HG02678 (cell line): ENCODE measurements at regions not wholly inside any gene's neighbourhood (a gene's known extent, or its start where the extent isn't known, plus 50 kb on each side); places are given as distances from the start of the nearest gene placed in this dataset.

ENCODE experiments used
- ATAC-seq: cut with Tn5 transposase; IDR thresholded peaks from one replicate; pipeline ENCODE4 v1.9.1; 2021; ENCODE audit warnings: mild to moderate bottlenecking, moderate library complexity; ENCODE audit not compliant: unreplicated experiment

DNA sequence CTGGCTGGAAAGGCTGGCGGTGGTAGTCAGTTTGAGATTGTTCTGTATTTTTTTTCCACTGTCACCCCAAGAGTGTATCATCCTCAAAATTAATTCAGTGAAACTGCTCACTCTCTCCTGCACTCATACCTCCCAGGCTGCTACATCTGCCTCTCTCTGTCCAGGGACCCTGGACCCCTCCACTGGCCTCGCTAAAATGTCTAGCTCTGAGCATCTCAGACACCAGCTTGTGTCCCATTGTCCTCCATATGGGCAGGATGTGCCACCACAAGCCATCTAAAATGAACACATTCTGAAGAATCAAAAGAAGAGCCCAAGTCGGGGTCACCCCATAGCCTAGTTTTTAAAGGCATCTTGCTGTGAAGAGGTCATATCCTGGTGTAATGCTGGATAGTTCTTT is 345.5 kb upstream of the TSHZ3 start:
- ATAC-seq, result no peak

DNA sequence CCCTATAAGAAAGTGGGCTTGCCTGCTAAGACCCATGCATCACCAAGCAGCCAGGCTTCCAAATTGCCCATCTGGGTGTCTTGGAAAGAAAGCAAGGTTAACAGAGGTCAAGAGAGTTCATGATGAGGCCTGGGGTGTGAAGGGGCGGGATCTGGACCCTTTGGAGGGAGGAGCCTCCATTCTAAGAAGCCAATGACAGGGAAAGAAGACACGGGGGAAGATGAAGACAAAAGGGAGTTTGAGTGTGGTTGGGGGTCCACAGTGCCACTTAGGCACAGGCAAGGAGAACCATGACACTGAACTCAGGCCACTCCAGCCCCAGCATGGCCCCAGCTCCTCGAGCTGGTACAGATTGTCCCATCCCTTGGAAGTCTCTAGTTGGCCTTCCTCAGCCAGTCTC is 350.2 kb upstream of the TSHZ3 start:
- no peak for ATAC-seq

DNA sequence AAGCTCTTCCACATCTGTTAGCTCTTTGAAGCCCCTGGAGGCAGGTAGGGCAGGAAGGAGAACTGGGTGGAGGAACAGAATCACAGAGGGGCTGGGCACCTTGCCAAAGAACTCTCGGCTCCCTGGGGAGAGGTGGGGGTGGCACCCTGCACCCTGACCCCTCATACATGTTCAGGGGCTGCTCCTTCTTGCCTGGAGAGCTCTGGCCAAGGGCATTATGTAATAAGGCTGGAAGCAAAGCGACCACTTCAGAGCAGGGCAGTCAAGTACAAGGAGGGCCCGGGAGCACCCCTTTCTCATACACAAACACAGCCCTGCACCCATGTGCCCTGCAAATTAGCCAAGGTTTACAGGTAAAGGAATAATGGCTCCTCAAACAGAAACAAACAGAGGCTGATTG is 351.9 kb upstream of the TSHZ3 start:
- ATAC-seq, result no peak

DNA sequence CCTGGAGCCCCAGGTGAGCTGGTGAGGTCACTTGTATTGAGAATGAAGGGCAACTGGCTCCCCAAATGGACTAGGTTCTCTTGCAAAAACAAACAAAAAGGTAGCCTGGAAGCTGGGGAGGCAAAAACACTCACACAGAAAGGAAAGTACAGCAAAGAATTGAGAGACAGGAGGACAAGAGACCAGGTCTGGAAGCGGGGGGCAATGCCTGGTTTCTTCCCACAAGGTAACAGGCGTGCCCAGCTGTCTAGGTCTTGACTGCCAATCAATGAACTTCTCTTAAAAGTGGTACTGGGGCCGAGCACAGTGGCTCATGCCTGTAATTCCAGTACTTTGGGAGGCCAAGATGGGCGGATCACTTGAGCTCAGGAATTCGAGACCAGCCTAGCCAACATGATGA is 356.4 kb upstream of the TSHZ3 start:
- ATAC-seq, result no peak

DNA sequence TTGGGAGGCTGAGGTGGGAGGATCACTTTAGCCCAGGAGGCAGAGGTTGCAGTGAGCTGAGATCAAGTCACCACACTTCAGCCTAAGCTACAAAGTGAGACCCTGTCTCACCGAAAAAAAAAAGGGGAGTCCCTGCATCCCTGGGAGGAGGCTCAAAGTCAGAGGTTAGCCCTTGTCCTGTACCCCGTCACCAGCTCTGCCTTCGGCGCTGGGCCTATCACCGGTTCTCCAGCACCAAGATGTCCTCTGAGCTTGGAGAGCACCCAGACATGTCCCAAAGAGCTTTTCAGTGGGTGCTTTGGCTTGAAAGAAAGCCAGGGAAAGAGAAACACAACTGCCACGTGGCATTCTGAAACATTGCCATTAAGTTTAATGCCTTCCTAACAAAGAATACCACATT is 356.9 kb upstream of the TSHZ3 start:
- no peak for ATAC-seq

DNA sequence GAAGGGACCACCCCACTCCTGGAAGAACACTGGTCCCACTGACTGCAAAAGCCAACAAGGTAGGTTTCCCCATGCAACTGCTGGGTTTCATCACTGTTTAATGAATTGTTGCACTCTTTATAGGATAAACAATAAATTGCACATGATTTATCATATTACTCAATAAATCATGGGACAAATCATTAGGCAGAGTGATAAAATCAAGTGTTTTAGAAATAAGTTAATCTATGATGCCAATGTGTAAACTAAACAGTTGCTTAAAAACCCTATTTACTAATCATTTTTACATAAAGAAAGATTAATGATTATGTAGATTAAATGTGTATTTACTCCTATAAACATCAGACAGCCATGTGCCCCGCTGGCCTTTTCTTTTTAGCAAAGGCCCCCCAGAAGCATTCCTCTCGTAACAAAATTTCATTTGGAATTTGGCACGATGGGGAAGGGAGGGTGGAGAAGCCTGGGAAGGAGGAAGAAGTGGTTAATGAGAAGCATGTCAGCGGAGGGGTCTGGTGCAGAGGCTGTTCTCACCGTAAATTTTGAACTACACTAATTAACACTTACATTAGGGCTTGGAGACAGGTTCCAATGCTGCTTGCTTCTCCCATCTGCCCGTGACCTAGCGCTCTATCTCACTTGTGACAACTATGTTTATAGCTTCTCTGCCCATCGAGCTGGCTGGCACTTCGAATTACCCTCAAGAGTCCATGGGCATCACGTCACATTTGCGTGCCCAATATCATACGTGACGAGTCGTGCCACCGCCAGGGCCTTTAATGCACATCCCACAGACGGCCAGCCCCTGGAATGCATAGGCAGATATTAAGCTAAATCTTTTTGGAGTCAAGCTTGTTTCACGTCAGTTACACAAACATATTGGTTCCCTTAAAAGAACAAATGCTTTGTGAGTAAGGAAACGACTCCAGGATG is 357.7 kb upstream of the TSHZ3 start:
- no peak for ATAC-seq

DNA sequence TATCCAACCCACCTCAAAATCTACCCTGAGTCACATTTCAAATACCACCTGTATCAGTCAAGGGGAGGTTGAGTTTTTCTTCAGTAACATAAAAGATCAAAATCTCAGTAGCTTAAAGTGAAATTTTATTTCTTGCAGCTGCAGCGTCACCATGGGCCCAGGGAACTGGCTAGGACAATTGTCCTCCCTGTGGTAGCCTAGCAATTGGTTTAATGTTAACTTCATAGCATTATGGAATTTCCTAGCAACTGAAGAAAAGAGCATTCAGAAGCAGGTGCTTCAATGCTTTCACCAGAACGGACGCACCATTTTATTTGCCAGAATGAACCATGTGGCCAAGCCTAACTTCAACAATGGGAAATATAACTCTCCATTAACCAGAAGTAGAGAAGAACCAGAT is 359.3 kb upstream of the TSHZ3 start:
- ATAC-seq, result no peak

DNA sequence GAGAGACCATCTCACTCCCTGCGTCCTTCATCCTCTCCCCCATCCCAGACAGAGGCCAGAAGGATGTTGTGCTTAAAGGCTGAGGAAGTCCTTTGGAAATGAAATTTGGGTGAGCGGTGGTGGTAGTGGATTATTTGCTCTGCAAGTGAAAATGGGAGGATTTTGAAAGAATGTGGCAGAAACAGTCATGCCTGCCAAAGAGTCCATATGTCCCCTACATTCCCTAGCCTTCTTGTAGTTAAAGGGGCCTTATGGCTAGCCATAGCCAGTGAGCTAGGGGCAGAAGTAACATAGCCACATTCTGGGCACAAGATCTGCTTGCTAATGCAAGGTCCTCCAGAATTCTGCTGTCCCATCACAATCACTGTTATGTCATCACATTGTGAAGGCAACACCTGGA is 360.2 kb upstream of the TSHZ3 start:
- ATAC-seq, result no peak

DNA sequence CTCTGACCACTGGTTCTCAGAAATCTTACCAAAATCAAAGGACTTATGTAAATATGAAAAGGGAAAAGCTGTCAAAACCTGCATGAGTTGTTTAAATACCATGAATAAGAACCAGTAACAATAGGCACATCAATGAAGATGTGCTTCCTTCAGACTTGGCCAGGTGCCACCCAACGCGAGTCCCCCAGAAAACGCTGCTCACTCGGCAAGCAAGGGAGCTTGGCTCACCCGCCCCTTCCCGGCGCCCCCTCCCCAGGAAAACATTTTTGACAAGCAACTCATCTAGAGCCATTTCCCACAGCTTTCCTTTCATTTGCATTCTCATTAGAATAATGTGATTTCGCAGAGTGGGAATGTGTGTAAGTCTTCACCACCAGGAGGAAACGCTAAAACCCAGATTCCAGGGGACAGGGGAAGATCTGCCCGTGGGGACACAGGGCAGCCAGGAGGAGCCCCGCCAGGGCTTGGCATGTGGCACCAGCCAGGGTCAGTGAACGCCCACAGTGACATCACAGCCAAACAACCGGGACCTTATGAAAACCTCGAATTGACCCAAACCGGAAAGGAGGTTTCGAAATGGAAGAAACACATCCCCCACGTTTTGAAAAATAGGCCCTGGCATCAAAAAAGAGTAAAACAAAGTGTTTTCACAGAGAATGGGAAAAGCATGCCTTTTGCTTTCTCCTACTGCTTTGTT is 366.2 kb upstream of the TSHZ3 start:
- no peak for ATAC-seq

DNA sequence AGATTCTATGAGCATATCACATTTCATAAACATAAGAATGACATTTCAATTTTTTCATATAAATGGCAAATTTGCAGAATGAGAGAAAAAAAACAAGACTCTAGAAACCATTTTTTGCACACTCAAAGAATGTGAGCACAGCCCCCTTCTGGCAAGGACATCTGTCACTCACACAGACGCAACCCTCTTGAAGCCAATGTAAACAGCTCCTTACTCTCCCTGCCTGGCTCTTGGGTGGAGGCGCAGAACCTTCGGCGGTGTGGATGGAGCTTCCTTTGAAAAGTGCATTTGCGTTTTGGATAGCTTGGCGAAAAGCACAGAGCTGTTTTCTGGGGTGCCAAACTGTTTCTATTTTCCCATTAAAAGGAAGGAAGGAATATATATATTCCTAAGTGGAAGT is 367.6 kb upstream of the TSHZ3 start:
- no peak for ATAC-seq

DNA sequence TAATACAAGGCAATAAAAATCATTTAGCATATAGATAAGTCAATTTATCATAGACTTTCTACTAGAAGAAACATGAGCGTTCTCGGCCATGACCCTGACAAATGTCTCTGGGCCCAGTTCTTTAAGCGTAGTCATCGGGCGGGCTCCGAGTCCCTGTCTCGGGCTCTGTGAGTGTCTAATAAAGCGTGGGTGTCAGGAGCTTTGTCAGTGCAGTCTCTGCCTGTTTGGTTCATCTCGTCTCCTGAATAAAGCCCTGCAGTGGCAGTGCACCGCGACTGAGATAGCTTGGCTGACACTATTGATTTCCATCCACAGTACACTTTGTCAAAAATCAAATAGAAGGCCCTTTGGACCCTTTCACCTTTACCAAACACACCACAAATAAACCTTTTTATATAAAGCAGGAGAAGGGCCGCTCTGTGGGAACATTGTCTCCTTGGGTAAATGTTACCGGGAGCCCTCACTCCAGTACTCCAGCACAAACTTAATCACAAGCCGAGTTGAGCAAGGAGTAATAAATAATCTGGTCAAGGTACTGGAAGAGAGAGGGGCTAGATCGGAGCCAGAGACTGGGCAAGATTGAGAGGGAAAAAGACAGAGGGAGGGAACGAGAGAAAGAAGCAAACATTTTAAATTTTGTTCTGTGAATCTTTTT is 368.2 kb upstream of the TSHZ3 start:
- no peak for ATAC-seq

DNA sequence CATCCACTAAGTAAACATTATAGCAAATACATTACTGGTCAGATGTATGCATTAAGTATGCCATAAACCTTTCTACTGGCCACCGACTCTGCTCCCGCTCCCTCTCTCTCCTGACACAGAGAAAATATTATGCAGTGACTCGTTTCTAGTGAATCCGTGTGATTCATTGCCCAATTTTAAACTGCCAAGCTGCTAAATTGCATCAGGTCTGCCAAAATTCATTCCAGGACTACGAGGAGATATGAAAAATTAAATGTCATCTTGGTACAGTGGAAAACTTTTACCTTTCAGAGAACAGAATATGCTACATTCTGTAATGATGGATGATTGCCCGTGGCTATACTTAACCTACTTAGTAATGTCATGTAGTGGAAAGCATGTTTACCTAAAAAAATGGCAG is 368.8 kb upstream of the TSHZ3 start:
- no peak for ATAC-seq

DNA sequence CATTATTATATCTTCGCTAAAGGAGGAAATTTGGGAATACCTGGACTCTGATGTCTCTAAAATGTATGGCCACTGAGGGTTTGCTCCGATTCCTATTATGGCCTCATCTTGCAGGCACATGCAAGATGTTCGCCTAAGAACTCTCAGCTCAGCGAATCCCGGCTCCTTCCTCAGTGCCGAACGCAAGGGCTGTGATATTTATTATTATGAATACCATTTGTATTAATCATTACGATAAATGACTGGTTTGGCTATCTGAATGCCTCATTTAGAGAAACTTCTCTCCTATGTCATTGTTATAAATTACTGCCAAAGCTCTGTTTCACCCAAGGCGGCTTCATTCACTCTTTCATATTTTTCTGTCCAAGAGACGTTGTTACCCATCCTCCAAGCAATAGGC is 369.7 kb upstream of the TSHZ3 start:
- ATAC-seq, result no peak

DNA sequence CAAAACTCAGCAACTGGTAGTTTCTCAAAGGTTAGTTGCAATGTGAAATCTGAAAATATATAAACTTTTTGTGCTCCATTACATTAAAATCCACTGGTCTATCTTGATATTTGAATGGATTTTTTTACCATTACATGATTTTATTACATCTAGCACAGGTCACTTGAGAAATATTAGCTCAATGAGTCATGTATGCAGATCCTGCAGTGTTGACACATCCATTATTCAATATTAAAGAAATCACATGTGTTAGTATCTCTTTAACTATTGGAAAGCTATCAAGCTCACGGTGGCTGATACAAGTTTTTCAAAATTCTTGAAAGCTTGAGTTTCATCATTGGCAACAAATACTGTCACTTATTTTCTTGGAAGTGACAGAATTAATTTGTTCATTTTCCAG is 373.9 kb upstream of the TSHZ3 start:
- no peak for ATAC-seq

DNA sequence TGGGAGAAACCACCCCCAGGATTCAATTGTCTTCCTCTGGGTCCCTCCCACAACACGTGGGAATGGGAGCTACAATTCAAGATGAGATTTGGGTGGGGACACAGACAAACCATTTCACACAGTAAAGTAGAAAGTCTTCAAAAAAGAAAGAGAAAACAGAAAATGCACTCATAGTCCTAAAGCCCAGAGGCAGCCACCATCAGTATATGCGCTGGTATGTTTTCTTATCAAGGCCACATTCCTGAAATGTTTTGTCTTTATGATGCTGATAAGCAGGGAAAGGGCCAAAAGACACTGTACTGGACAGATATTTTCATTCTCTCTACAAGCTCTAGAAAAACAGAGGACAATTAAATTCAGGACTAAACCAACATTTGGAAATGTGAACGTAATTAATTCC is 375.8 kb upstream of the TSHZ3 start:
- no peak for ATAC-seq

DNA sequence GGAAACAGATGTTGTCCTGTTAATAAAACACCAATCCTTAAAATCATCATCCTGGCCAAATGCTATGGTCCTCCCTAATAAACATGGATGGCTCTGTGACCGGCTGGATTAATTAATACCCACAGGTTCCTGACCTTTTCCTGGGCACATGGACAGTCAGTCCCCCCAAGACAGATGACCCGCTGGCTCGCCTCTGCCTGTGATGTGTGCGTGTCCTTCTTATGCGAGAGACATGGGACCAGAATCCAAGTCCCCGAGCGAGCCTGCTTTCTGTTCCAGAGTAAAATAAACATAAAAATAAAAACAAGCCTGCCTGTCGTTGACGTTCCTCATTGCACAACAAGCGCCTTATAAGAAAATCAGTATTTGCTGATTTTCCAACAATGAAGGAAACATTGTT is 378.3 kb upstream of the TSHZ3 start:
- ATAC-seq, result no peak

DNA sequence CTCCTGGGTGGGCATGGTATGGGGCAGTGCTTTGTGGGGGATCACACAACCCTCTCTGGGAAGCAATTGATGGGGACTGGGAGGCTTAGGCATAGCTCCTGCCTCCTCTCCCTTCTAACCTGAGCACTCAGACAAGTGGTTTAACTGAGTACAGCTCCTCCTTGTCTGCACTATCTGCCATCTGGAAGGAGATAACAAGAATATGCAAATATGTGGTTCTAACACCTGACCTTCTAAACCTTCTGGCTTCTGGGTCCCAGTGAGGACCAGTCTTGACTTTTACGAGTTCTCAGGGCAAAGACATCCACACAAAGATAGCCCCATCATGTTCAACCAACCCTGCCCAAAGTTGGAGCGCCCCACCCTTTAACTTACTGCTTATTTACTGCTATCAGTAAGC is 381.0 kb upstream of the TSHZ3 start:
- ATAC-seq, result no peak

DNA sequence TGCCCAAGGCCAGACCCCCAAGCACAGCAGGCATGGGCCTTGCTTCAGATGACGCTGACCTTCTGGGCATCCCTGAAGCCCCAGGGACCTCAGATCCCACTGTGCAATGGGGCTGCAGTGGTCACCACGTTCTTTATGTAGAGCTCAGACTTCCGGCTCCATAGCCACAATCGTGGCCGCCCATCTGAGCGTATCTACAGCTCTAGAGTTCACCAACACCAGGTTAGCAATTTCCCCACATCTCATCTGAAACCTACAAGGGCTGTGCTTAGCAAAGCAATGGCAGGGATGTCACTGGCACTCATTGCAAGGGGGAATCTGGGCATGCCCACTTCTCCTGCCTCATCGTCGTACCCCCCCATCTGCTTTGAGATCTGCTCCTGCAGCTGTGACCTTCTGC is 384.4 kb upstream of the TSHZ3 start:
- no peak for ATAC-seq

DNA sequence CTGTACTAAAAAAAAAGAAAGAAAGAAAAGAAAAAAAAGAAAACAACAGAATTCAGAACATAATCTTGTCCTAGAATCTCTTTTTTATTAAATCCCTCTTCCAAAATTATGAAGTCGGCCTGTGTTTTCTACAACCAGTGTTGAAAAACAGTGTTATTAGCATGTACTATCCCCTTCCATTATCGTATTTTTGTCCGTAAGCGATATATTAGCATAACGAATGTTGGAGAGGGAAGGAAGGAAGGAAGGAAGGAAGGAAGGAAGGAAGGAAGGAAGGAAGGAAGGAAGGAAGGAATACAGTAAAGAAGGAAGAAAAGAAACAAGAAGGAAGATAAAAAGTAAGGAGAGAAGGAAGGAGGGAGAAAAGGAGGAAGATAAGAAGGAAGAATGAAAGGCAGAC is 393.0 kb upstream of the TSHZ3 start:
- ATAC-seq, result no peak

DNA sequence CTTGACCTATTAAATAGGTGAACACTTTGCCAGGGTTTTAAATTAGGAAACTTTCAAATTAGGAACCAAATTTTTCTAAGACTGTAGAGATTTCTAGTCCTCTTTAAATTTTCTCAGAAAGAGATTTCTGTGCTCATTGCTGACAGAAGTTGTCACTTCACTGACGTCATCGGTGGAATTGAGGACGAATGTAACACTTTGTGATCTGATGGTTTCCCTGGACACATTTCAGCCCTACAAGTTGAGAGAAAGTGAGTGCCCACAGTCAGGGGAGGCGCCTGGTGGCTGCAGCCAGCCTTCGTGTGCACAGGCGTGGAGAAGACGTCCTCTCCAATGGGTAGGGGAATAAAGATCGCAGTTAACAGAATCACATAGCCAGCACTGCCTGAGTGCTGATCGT is 396.5 kb upstream of the TSHZ3 start:
- ATAC-seq, result no peak

DNA sequence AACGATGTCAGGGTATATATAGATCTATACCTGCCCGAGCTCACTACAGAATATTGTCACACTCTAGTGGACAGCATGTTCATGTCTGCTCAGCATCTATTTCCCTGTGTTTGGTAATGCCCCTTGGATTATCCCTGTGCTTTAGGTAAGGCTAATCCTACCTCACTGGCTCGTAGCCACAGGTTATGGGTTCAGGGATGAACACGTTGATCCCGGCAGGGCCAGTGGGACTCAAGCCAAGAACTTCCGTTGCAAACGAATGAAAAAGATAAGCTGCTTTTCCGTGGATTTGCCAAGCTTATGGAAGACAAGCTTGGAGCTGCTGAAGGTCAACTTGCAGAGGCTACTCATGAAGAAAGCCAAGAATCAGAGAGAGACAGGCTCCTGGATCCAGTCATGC is 400.0 kb upstream of the TSHZ3 start:
- ATAC-seq, result no peak

DNA sequence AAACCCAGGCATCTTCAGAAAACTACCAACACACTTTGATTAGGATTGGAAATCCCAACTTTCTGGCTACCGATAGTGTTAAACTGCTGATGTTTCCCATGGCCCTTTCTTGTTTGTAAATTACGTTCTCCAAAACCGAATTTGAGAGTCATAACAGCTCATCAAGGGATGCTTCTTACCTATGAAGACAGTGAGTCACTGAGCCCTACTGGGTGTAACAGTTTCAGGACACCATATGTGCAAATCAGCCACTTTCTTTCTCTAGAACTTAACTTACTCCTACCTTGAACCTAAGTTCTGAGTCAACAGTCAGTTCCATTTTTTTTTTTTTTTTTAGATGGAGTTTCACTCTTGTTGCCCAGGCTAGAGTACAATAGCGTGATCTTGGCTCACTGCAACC is 410.1 kb upstream of the TSHZ3 start:
- no peak for ATAC-seq
